Activated naive CD4-positive, alpha-beta T cell treated with anti-CD3 and anti-CD28 coated beads for 36 hours (primary cell): ENCODE measurements at regions not wholly inside any gene's neighbourhood (a gene's known extent, or its start where the extent isn't known, plus 50 kb on each side); places are given as distances from the start of the nearest gene placed in this dataset.
A peak's percentile ranks its signal among the peaks of the same experiment; 100 is the strongest.

Experiments
- CTCF ChIA-PET: fragments of 350-600 bp; sonication (Branson Sonifier 250); formaldehyde crosslinking; loops from one replicate; lab custom pipeline; 2021; ENCODE audit warnings: antibody characterized with exemption; lab: Charles Lee
- DNase-seq: peaks from one replicate; pipeline ENCODE4 v3.0.0-alpha.2; 2020
- H3K27ac Mint-ChIP-seq: one replicate; pipeline ENCODE4 v1.8.0; 2021; ENCODE audit warnings: mild to moderate bottlenecking, mixed read lengths
- H3K27me3 Mint-ChIP-seq: one replicate; pipeline ENCODE4 v1.8.0; 2021; ENCODE audit warnings: low read depth, mixed read lengths
- H3K36me3 Mint-ChIP-seq: one replicate; pipeline ENCODE4 v1.8.0; 2021; ENCODE audit warnings: low read depth, mixed read lengths
- H3K4me1 Mint-ChIP-seq: one replicate; pipeline ENCODE4 v1.8.0; 2021; ENCODE audit warnings: low read depth, mixed read lengths
- H3K4me3 Mint-ChIP-seq: one replicate; pipeline ENCODE4 v1.8.0; 2021; ENCODE audit warnings: mild to moderate bottlenecking, moderate library complexity, mixed read lengths
- H3K9me3 Mint-ChIP-seq: one replicate; pipeline ENCODE4 v1.8.0; 2021; ENCODE audit warnings: mixed read lengths
- intact Hi-C: fragments of 100-400 bp; cut with micrococcal nuclease; formaldehyde crosslinking; loops from one replicate; pipeline ENCODE4 v1.15.1; 2023

- CTCF ChIA-PET: no interaction called here
- no peaks in the 10 kb centered on the region for H3K36me3 Mint-ChIP-seq
- no peak for DNase-seq
- no peak overlapping the region for H3K27ac Mint-ChIP-seq
- H3K9me3 Mint-ChIP-seq: no peaks in the 10 kb centered on the region
- H3K27me3 Mint-ChIP-seq: peaks cover 5% of the 10 kb centered on the region
- intact Hi-C loops: no loop called here
- no peak overlapping the region for H3K4me3 Mint-ChIP-seq
- peaks cover 46% of the 10 kb centered on the region for H3K4me1 Mint-ChIP-seq
Measured at GRCh38 chr13:44298314-44298713, 75.3 kb upstream of the SERP2 start.

- Mint-ChIP-seq H3K27me3 (peaks cover 5% of the 10 kb centered on the region), H3K27ac (no peak overlapping the region), H3K36me3 (no peaks in the 10 kb centered on the region), H3K4me1 (peaks cover 41% of the 10 kb centered on the region), H3K9me3 (no peaks in the 10 kb centered on the region), H3K4me3 (no peak overlapping the region)
- intact Hi-C loops: no loop called here
- no peak for DNase-seq
- CTCF ChIA-PET: no interaction called here
Measured at GRCh38 chr13:44299152-44299943, 74.3 kb upstream of the SERP2 start.

DNA sequence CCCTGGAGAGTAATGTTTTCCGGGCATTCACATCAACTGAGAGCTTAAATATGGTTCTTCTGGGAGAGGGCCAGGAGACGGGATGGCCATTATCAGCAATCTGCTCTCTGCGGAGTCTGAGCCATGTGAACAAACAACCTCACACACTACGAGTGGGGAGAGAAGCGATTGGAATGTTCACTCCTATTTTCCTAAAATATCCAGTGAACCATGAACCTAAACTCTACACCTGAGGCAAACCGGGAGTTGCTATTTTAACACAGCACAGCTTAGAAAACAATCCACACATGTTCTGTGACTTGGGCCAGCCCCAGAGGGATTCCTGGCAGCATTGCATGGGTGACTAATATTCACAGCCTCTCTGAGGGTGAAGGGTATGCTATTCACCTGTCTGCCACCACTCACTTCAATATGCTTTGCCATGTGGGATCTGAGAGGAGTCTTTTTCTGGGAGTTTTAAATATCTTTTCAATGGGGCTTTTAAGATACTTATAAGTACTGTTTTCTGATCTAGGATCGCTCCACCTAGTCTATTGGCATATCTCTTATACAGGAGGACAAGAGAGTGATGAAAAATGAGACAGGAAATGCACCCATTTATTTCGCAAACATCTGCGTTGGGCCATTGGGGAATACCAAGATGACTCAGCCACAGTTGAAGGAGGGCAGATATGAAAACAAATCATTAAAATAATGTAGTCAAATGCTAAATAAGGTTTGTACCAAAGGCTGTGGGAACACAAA, 72.6 kb upstream of the SERP2 start:
- CTCF ChIA-PET: no interaction called here
- Mint-ChIP-seq H3K27me3 (peaks cover 5% of the 10 kb centered on the region), H3K27ac (peak overlapping the region; percentile 77), H3K36me3 (no peaks in the 10 kb centered on the region), H3K9me3 (no peaks in the 10 kb centered on the region), H3K4me3 (no peak overlapping the region), H3K4me1 (peaks cover 45% of the 10 kb centered on the region)
- intact Hi-C loops: loop anchor here (1.0 to 5.0 kb wide), 6 partner anchors 9 to 159 kb away; no protein-coding TSS in a partner anchor
- peak; percentile 72 for DNase-seq

GRCh38 chr13:44301639-44302015, 72.0 kb upstream of the SERP2 start:
- no peaks in the 10 kb centered on the region for H3K9me3 Mint-ChIP-seq
- H3K4me1 Mint-ChIP-seq: peaks cover 51% of the 10 kb centered on the region
- no peak for DNase-seq
- intact Hi-C loops: loop anchor here (1.0 to 5.0 kb wide), 6 partner anchors 9 to 159 kb away; no protein-coding TSS in a partner anchor
- H3K27me3 Mint-ChIP-seq: peaks cover 5% of the 10 kb centered on the region
- H3K27ac Mint-ChIP-seq: peak overlapping the region; percentile 77
- H3K36me3 Mint-ChIP-seq: no peaks in the 10 kb centered on the region
- H3K4me3 Mint-ChIP-seq: no peak overlapping the region
- CTCF ChIA-PET: interaction anchor here (0.6 kb wide), 1 partner anchor 33 kb away, joined by 3 read pairs; no protein-coding TSS in a partner anchor

- Mint-ChIP-seq H3K27ac (no peak overlapping the region), H3K27me3 (peaks cover 5% of the 10 kb centered on the region), H3K4me1 (peaks cover 56% of the 10 kb centered on the region), H3K36me3 (no peaks in the 10 kb centered on the region), H3K9me3 (no peaks in the 10 kb centered on the region), H3K4me3 (no peak overlapping the region)
- intact Hi-C loops: loop anchor here (5.0 kb wide), 1 partner anchor 160 kb away; no protein-coding TSS in a partner anchor
- CTCF ChIA-PET: interaction anchor here (0.6 kb wide), 1 partner anchor 34 kb away, joined by 3 read pairs; no protein-coding TSS in a partner anchor
- DNase-seq: no peak
Measured at GRCh38 chr13:44302233-44302632, 71.4 kb upstream of the SERP2 start.

DNA sequence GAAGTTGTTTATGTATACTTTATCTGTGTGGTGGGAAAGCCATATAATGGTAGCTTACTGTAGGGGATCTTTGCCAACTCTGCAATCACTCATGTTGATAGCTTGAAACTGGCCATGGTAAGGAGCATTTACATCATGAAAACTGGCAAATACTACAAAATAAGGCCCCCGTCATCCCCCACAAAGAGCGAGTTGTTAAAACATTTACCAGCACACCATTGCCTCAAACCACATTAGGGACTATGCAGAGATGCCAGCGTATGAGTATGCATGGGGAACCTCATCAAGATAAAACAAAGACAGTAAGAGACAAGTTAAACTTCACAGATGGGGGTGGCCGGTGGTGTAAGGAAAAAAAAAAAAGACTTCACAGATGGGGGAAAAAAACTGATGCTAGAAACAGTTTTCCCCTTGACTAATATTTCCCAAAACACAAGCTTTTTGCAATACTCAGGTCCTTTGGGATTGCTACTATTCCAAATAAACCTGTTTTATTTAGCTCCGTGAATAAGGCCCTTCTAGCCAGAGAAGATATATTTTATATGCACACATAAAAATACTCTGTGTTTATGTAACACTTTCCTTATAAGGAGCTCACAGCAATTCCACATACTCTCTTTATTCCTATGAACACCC, 70.6 kb upstream of the SERP2 start:
- H3K27ac Mint-ChIP-seq: no peak overlapping the region
- no peaks in the 10 kb centered on the region for H3K36me3 Mint-ChIP-seq
- intact Hi-C loops: loop anchor here (5.0 kb wide), 1 partner anchor 161 kb away; no protein-coding TSS in a partner anchor
- peak; percentile 24 for DNase-seq
- no peak overlapping the region for H3K4me3 Mint-ChIP-seq
- peaks cover 62% of the 10 kb centered on the region for H3K4me1 Mint-ChIP-seq
- no peaks in the 10 kb centered on the region for H3K9me3 Mint-ChIP-seq
- CTCF ChIA-PET: interaction anchor here (0.8 to 1.3 kb wide), 2 partner anchors 112 to 133 kb away, joined by 5 read pairs; no protein-coding TSS in a partner anchor
- peaks cover 5% of the 10 kb centered on the region for H3K27me3 Mint-ChIP-seq

GRCh38 chr13:44303681-44304432, 69.8 kb upstream of the SERP2 start:
- Mint-ChIP-seq H3K4me1 (peaks cover 62% of the 10 kb centered on the region), H3K27ac (no peak overlapping the region), H3K27me3 (no peaks in the 10 kb centered on the region), H3K36me3 (no peaks in the 10 kb centered on the region), H3K4me3 (no peak overlapping the region), H3K9me3 (no peaks in the 10 kb centered on the region)
- DNase-seq: no peak
- intact Hi-C loops: loop anchor here (5.0 kb wide), 1 partner anchor 162 kb away; no protein-coding TSS in a partner anchor
- CTCF ChIA-PET: interaction anchor here (0.8 to 1.3 kb wide), 2 partner anchors 113 to 132 kb away, joined by 5 read pairs; no protein-coding TSS in a partner anchor

DNA sequence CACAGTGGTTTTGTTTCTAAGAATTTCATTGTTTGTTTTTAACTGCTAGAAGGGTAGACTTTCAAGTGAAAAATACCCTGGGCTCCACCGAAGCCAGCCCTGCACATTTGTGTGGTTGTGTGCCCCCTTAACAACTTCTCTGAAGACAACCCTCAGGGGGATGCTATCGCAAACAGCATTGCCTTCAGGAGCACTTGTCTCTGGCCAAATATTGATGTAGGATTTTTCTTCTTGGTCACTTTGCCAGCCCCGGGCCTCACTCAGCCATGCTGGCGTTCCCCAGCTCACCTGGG, 69.2 kb upstream of the SERP2 start:
- no peak overlapping the region for H3K4me3 Mint-ChIP-seq
- intact Hi-C loops: loop anchor here (5.0 kb wide), 1 partner anchor 162 kb away; no protein-coding TSS in a partner anchor
- CTCF ChIA-PET: no interaction called here
- DNase-seq: no peak
- H3K27me3 Mint-ChIP-seq: no peaks in the 10 kb centered on the region
- H3K4me1 Mint-ChIP-seq: peaks cover 62% of the 10 kb centered on the region
- H3K36me3 Mint-ChIP-seq: no peaks in the 10 kb centered on the region
- H3K27ac Mint-ChIP-seq: no peak overlapping the region
- no peaks in the 10 kb centered on the region for H3K9me3 Mint-ChIP-seq

DNA sequence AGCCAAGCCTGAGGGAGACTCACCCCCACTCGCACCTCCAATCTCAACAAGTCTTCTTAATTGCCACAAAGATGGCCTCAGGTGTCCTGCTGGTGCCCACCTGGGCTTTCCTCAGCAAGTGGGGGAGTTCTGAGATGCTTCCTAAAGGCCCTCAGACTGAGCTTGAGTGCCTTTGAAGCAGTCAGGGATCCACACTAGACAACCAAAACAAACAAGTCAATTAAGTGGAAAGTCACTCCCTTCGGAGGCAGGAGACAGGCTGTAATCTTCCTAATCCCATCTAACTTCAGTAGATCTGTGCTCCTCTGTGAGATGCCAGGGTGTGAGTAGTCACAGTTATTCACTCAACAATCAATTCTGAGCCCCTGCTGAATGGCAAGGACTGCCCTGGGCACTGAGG, 68.3 kb upstream of the SERP2 start:
- Mint-ChIP-seq H3K27ac (no peak overlapping the region), H3K4me3 (no peak overlapping the region), H3K9me3 (no peaks in the 10 kb centered on the region), H3K4me1 (peaks cover 60% of the 10 kb centered on the region), H3K27me3 (no peaks in the 10 kb centered on the region), H3K36me3 (no peaks in the 10 kb centered on the region)
- CTCF ChIA-PET: no interaction called here
- no peak for DNase-seq
- intact Hi-C loops: no loop called here

DNA sequence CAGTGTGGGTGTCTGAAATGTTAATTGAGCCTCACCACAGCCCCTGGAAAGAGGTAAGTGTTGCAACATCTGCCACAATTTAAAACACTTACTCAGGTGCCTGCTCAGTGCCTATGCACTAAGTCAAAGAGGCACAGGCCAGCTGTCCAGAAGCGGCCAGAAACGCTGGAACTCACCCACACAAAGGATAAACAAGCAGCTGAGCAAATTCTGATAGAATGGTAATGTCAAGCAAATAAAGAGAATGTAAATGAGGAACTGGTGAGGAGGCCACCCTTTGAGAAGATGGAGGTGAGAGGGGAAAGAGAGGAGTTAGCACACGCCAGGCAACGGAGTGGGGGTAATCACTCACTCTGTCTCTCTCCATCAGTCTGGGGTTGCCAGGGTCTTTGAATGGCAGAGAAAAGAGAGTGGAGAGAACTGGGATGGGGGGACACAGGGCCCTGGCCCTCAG, 67.7 kb upstream of the SERP2 start:
- no peaks in the 10 kb centered on the region for H3K36me3 Mint-ChIP-seq
- intact Hi-C loops: no loop called here
- H3K27me3 Mint-ChIP-seq: no peaks in the 10 kb centered on the region
- CTCF ChIA-PET: no interaction called here
- H3K9me3 Mint-ChIP-seq: no peaks in the 10 kb centered on the region
- H3K4me1 Mint-ChIP-seq: peaks cover 53% of the 10 kb centered on the region
- no peak for DNase-seq
- no peak overlapping the region for H3K27ac Mint-ChIP-seq
- H3K4me3 Mint-ChIP-seq: no peak overlapping the region

GRCh38 chr13:44306371-44307192, 67.0 kb upstream of the SERP2 start:
- intact Hi-C loops: no loop called here
- Mint-ChIP-seq H3K4me1 (peaks cover 47% of the 10 kb centered on the region), H3K27me3 (no peaks in the 10 kb centered on the region), H3K36me3 (no peaks in the 10 kb centered on the region), H3K9me3 (no peaks in the 10 kb centered on the region), H3K4me3 (no peak overlapping the region), H3K27ac (no peak overlapping the region)
- peak; percentile 31 for DNase-seq
- CTCF ChIA-PET: interaction anchor here (0.6 to 1.4 kb wide), 3 partner anchors 32 to 611 kb away, joined by 3 to 4 read pairs (median 3); no protein-coding TSS in a partner anchor
